PC-9 (cell line): ENCODE measurements at regions not wholly inside any gene's neighbourhood (a gene's known extent, or its start where the extent isn't known, plus 50 kb on each side); places are given as distances from the start of the nearest gene placed in this dataset.

Source experiments
- BruUV-seq: library from RNA; stranded (reverse); fragments of 400-500 nt; replicated peaks from 2 replicates; lab custom pipeline; 2021; lab: Mats Ljungman, UMichigan
- CTCF ChIA-PET: fragments of 300-600 bp; sonication (Branson Sonifier 250); formaldehyde crosslinking; loops from one replicate; lab custom pipeline; 2022; ENCODE audit warnings: antibody characterized with exemption; lab: Charles Lee
- POLR2A ChIA-PET: fragments of 300-600 bp; sonication (Branson Sonifier 250); formaldehyde crosslinking; loops from one replicate; lab custom pipeline; 2022; ENCODE audit warnings: antibody characterized with exemption; ENCODE audit not compliant: unreplicated experiment; lab: Charles Lee
- DNase-seq, 2 experiments: peaks; one replicate each; pipeline versions ENCODE4 v3.0.0 to v3.0.0-alpha.2; 2015 to 2022; ENCODE audit warnings: mixed read lengths in 1 of 2
- H2AFZ ChIP-seq: fragments of 200-600 bp; sonication (generic); 2 replicates; pipeline ENCODE4 v1.8.1; 2017; ENCODE audit warnings: antibody characterized with exemption
- H3F3A ChIP-seq: fragments of 200-600 bp; sonication (generic); 2 replicates; pipeline ENCODE4 v1.8.1; 2017; ENCODE audit warnings: antibody characterized with exemption, mild to moderate bottlenecking, low read depth; ENCODE audit not compliant: insufficient read depth
- H3K27ac ChIP-seq: fragments of 200-600 bp; sonication (generic); 2 replicates; pipeline ENCODE4 v1.6.1; 2016; ENCODE audit warnings: mixed run types
- H3K27me3 ChIP-seq: fragments of 200-600 bp; sonication (generic); 2 replicates; pipeline ENCODE4 v1.6.1; 2016; ENCODE audit warnings: low read depth, mixed run types; ENCODE audit not compliant: insufficient read depth
- H3K36me3 ChIP-seq: fragments of 200-600 bp; sonication (generic); 2 replicates; pipeline ENCODE4 v1.6.1; 2016; ENCODE audit warnings: low read depth, mixed run types
- H3K4me1 ChIP-seq: fragments of 200-600 bp; sonication (generic); replicated peaks from 2 replicates; pipeline ENCODE4 v1.6.1; 2016; ENCODE audit warnings: mixed run types; ENCODE audit not compliant: insufficient read depth
- H3K4me2 ChIP-seq: fragments of 200-600 bp; sonication (generic); 2 replicates; pipeline ENCODE4 v1.6.1; 2017; ENCODE audit warnings: mixed run types
- H3K4me3 ChIP-seq: fragments of 200-600 bp; sonication (generic); 2 replicates; pipeline ENCODE4 v1.6.1; 2016; ENCODE audit warnings: mixed run types
- H3K79me2 ChIP-seq: fragments of 200-600 bp; sonication (generic); 2 replicates; pipeline ENCODE4 v1.6.1; 2017; ENCODE audit warnings: low read depth, mixed run types
- H3K9me2 ChIP-seq: fragments of 200-600 bp; sonication (generic); 2 replicates; pipeline ENCODE4 v1.8.1; 2017; ENCODE audit warnings: mild to moderate bottlenecking; ENCODE audit not compliant: insufficient read depth
- H3K9me3 ChIP-seq: fragments of 200-600 bp; sonication (generic); 2 replicates; pipeline ENCODE4 v1.8.1; 2016; ENCODE audit warnings: low read depth; ENCODE audit not compliant: insufficient read depth
- H4K20me1 ChIP-seq: fragments of 200-600 bp; sonication (generic); 2 replicates; pipeline ENCODE4 v1.8.1; 2017; ENCODE audit not compliant: insufficient read depth
- EZH2 ChIP-seq: fragments of 200-600 bp; sonication (generic); IDR thresholded peaks from 2 replicates; pipeline ENCODE4 v1.8.0; 2017; ENCODE audit warnings: antibody characterized with exemption, low read depth
- intact Hi-C: fragments of 100-400 bp; cut with micrococcal nuclease; formaldehyde crosslinking; loops from one replicate; pipeline ENCODE4 v1.10.0; 2022; ENCODE audit not compliant: unreplicated experiment
- TF ChIP-seq, protein P1 (sequence below): fragments of 200-600 bp; sonication (generic); conservative IDR thresholded peaks from 2 replicates; pipeline ENCODE4 v1.6.1; 2017; ENCODE audit warnings: mixed run types, antibody characterized with exemption, mild to moderate bottlenecking, moderate library complexity

DNA sequence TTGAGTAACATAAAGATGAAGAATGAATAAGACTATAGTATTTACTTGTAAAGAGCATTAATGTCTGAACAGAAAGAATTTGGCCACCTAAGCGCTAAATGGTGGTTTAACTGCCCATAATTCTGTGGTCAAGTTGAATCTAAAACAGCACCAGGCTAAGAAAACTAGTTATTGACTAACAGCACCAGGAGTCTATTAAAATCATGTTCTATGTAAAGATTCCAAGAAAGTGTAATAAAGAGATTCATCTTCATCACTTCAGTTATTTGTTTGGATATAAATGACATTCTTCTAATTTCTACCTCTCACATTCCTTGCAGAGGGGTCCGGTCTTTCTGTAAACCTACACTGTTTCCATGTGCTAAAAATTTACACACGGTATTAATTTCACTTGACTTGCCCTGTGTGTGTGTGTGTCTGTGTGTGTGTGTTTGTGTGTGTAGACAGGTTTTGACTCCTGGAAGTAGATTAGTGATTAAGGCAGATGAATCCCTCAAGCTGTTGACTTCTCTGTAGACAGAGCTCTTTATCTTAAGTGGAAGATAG lies 84.4 kb downstream of the KLF6 start:
- H2AFZ ChIP-seq = no peak overlapping the region
- no peak overlapping the region for H3K4me2 ChIP-seq
- H3K27ac ChIP-seq = no peak overlapping the region
- no peaks in the 10 kb centered on the region for H3K27me3 ChIP-seq
- no peaks in the 10 kb centered on the region for H4K20me1 ChIP-seq
- CTCF ChIA-PET = no interaction called here
- no peaks in the 10 kb centered on the region for H3K9me2 ChIP-seq
- BruUV-seq = no TSS peak
- H3K4me1 ChIP-seq = no peaks in the 10 kb centered on the region; the same call in 1 of the 2 replicates
- POLR2A ChIA-PET = no interaction called here
- no peaks in the 10 kb centered on the region for H3F3A ChIP-seq
- intact Hi-C loops = no loop called here
- no peak for DNase-seq
- no peaks in the 10 kb centered on the region for H3K79me2 ChIP-seq
- no peak overlapping the region for H3K4me3 ChIP-seq
- TF ChIP-seq, protein P1, sequence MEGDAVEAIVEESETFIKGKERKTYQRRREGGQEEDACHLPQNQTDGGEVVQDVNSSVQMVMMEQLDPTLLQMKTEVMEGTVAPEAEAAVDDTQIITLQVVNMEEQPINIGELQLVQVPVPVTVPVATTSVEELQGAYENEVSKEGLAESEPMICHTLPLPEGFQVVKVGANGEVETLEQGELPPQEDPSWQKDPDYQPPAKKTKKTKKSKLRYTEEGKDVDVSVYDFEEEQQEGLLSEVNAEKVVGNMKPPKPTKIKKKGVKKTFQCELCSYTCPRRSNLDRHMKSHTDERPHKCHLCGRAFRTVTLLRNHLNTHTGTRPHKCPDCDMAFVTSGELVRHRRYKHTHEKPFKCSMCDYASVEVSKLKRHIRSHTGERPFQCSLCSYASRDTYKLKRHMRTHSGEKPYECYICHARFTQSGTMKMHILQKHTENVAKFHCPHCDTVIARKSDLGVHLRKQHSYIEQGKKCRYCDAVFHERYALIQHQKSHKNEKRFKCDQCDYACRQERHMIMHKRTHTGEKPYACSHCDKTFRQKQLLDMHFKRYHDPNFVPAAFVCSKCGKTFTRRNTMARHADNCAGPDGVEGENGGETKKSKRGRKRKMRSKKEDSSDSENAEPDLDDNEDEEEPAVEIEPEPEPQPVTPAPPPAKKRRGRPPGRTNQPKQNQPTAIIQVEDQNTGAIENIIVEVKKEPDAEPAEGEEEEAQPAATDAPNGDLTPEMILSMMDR = no peak
- TF ChIP-seq EZH2 = no peak
- no peaks in the 10 kb centered on the region for H3K36me3 ChIP-seq
- no peaks in the 10 kb centered on the region for H3K9me3 ChIP-seq

DNA sequence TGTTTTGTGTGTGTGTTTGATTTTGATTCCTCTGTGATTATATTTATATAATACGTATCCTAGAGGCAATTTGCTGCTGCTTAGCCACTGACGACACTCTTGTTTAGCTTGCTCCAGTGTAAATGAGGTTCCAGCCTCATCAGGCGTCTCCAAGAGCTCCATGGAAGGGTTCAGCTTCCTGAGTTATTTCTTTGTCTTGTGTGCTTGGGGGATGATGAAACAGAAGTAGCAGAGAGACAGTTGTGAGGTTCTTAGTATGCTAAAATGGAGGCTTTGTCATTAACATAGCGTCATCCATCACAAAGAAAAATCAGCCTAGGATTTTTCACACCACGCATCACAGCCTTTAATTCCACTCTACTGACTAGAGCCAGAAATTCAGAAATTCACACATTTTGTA lies 85.1 kb downstream of the KLF6 start:
- ChIA-PET POLR2A (no interaction called here), CTCF (no interaction called here)
- no peak overlapping the region for H3K4me3 ChIP-seq
- no peak for DNase-seq
- H2AFZ ChIP-seq = no peak overlapping the region
- intact Hi-C loops = no loop called here
- no peaks in the 10 kb centered on the region for H4K20me1 ChIP-seq
- H3K79me2 ChIP-seq = no peaks in the 10 kb centered on the region
- no peaks in the 10 kb centered on the region for H3K36me3 ChIP-seq
- TF ChIP-seq EZH2 = no peak
- TF ChIP-seq, protein P1 = no peak
- no peaks in the 10 kb centered on the region; the same call in 1 of the 2 replicates for H3K4me1 ChIP-seq
- H3K9me2 ChIP-seq = no peaks in the 10 kb centered on the region
- no peaks in the 10 kb centered on the region for H3K27me3 ChIP-seq
- H3K27ac ChIP-seq = no peak overlapping the region
- no peaks in the 10 kb centered on the region for H3K9me3 ChIP-seq
- H3F3A ChIP-seq = no peaks in the 10 kb centered on the region
- no TSS peak for BruUV-seq
- H3K4me2 ChIP-seq = no peak overlapping the region

DNA sequence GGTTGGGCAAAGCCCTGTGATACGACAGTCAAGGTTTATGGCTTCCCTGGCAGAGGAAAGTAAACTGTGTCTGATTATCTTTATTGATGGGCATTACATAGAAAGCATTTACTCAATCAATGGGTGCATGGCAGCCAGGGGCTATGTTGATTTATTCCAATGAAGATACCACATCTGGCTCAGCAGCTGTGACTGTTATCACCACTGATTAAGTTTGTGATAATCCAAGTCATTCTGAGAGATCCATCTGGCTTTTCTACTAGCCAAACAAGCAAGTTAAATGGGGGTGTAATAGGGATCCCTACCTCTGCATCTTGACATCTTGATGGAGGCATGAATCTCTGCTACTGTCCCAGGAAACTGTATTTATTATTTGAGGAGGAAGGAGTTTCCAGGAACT lies 86.7 kb downstream of the KLF6 start:
- intact Hi-C loops = no loop called here
- CTCF ChIA-PET = no interaction called here

More for the DNA sequence above, 86.7 kb downstream of the KLF6 start:
- H3F3A ChIP-seq = no peaks in the 10 kb centered on the region
- DNase-seq = no peak
- no peaks in the 10 kb centered on the region for H3K27me3 ChIP-seq
- H3K4me3 ChIP-seq = no peak overlapping the region
- POLR2A ChIA-PET = no interaction called here
- H3K9me3 ChIP-seq = no peaks in the 10 kb centered on the region
- H3K79me2 ChIP-seq = no peaks in the 10 kb centered on the region
- no peaks in the 10 kb centered on the region for H3K9me2 ChIP-seq
- no peaks in the 10 kb centered on the region for H4K20me1 ChIP-seq
- no peak overlapping the region for H3K4me2 ChIP-seq
- H3K27ac ChIP-seq = no peak overlapping the region
- H2AFZ ChIP-seq = no peak overlapping the region
- BruUV-seq = no TSS peak
- H3K4me1 ChIP-seq = no peaks in the 10 kb centered on the region; the same call in 1 of the 2 replicates
- no peaks in the 10 kb centered on the region for H3K36me3 ChIP-seq
- no peak for TF ChIP-seq EZH2
- TF ChIP-seq, protein P1 = no peak
